COLO829 (cell line): ENCODE measurements at regions not wholly inside any gene's neighbourhood (a gene's known extent, or its start where the extent isn't known, plus 50 kb on each side); places are given as distances from the start of the nearest gene placed in this dataset.
"Not testable (repeated sequence)": the region's sequence is repeated elsewhere in the genome, so short reads cannot be mapped to it uniquely, and the experiment has no call there.

Experiments
- DNase-seq: peaks from one replicate; pipeline ENCODE4 v3.0.0; 2012; ENCODE audit warnings: low spot score

- no peak for DNase-seq
These were observed 1888.0 kb upstream of the CDH9 start for GRCh38 chr5:28926422-28926821.

DNA sequence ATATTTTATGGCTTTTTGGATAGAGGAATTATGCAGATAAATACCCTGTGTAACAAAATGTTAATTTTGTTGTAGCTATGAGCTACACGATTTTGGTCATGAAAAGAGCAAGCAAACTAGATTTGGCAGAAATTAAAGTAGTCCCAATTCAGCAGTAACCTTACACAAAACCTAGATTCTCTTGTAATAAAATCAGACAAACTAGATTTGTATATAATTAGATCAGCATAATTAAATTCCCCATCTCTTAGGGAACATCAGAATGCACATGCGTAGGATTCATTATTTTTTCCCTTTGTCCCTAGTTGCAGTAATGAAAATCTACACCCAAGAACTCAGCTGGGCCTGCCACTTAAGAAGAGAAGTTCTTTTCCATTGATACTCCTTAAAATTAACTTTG, 1879.2 kb upstream of the CDH9 start:
- DNase-seq, result no peak

DNA sequence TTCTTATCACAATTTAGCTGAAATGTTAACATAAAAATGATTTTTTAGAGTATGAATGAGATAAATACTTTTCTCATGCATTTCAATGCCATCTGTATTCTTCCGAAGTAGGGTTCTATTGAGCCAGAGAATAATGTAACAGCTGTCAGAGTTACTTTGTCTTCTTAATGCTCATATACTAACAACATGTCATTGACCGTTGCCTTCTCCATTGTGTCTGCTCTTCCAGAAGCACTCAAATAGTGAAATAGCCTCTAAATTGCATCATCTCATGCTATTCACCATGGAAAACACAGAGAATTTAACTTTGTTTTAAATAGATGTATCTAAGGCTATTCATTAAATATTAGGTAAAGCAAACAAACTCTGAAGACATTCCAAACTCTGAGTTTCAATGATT, 1875.9 kb upstream of the CDH9 start:
- DNase-seq, result no peak

- no peak for DNase-seq
These were observed 1865.3 kb upstream of the CDH9 start for GRCh38 chr5:28903643-28904042.

DNA sequence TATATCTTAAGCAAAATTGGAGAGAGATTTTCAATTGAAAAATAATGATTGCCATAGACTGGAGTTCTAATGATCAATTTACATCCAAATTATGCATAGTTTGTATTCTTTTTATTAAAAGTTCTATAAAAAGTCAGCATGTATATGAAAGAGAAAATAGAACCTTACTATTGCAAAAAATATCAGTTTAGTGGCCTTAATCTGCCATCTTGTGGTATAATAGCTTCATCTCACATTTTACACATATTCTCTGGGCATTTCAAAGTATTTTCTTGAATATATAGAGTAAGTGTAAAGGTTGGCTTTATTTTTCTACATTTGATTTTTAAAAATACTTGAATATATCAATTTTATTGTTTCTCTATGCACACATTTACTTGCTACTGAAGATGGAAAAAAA, 1858.6 kb upstream of the CDH9 start:
- DNase-seq, result no peak

DNA sequence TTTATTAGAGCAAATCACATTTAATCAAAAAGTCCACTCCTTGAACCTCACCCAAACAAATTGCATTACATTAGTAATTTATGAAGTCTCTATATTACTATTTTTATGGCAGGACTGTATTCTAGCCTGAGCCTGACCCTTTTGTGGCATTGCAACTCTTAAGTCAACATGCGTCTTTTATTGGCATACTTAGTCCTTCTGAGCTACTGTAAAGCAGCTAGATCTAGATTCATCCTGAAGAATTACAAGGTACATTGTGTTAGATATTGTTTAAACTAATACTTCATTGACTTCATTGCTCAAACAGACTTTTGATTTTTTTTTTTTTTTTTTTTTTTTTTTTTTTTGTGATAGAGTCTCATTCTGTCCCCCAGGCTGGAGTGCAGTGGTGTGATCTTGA, 1842.5 kb upstream of the CDH9 start:
- no peak for DNase-seq

DNA sequence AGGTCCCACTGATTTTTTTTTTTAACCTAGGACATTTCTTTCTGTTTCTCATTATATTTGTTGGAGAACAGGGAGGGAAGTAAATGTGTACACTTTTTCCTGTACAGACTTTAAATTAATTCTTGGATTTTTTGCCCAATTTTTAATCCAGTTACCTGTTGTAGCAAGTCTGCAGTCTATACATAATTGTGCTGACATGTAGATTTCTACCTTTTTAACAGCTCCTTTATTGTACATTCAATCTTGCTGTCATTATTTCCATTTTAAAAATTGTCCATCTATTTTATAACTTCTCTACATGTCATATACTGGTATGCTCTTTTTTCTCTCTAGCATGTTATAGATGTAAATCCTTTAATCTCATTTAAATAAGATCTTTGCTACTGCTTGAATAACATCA, 1838.7 kb upstream of the CDH9 start:
- DNase-seq, result no peak

- no peak for DNase-seq
These were observed 1825.6 kb upstream of the CDH9 start for GRCh38 chr5:28864006-28864405.

- no peak for DNase-seq
These were observed 1824.4 kb upstream of the CDH9 start for GRCh38 chr5:28862860-28863196.

GRCh38 chr5:28862137-28862859, 1823.9 kb upstream of the CDH9 start:
- no peak for DNase-seq

DNA sequence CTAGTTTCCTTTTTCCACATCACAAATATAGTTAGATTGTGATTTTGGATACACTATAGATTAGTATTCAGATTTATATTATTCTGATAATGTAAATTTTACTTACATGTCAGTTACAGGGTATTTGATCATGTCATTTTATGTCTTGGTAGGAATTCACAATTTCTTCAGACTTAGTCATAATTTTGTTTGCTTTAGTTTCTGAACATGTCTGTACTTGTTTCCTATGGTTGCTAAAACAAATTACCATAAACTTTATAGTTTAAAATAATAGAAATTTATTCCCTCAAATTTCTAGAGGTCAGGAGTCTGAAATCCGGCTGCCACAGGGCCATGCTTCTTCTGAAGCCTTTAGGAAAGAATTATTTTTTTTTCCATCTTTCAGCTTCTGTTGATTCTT, 1817.2 kb upstream of the CDH9 start:
- no peak for DNase-seq

DNA sequence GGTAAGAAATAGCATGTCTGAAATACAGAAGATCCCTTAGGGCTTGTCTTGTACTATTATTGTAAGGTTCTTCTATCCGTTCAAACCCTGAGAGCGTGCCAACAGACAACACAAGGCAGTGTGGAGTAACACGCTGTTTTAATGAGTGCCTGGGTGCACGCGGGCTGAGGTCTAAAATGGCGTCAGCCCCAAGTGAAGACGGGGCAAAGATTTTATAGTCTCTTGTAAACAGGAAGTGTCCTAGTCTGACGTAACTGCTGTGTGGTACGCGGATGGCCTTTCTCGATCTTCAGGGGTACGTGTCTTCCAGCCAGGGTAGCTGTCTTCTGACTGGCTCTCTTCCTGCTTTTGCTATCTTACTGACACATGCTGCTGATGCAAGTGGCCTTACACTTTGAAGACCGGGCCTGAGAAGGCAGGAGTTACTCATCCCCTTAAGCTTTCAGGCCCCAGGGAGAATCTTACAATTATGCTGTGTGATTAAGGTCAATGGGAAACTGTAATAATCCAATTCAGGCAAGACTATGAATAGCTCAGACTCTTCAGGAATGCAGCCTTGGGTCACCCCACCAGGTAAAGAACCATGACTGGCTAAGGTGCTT, 1812.0 kb upstream of the CDH9 start:
- no peak for DNase-seq

DNA sequence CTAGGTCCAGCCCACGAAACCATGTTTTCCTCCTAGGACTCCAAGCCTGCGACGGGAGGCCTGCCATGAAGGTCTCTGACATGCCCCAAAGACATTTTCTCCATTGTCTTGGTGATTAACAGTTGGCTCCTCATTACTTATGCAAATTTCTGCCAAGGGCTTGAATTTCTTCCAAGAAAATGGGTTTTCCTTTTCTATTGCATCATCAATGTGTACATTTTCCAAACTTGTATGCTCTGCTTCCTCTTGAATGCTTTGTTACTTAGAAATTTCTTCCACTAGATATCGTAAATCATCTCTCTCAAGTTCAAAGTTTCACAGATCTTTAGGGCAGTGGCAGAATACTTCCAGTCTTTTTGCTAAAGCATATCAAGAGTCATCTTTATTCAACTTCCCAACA, 1792.7 kb upstream of the CDH9 start:
- no peak for DNase-seq

- DNase-seq, result no peak
These were observed 1784.8 kb upstream of the CDH9 start for GRCh38 chr5:28823231-28823630.

GRCh38 chr5:28822071-28822470, 1783.7 kb upstream of the CDH9 start:
- no peak for DNase-seq

- DNase-seq, result no peak
These were observed 1772.4 kb upstream of the CDH9 start for GRCh38 chr5:28810751-28811136.

- DNase-seq, result no peak
These were observed 1771.7 kb upstream of the CDH9 start for GRCh38 chr5:28809811-28810750.

- peak; percentile 14 for DNase-seq
These were observed 1770.8 kb upstream of the CDH9 start for GRCh38 chr5:28808967-28809810.

DNA sequence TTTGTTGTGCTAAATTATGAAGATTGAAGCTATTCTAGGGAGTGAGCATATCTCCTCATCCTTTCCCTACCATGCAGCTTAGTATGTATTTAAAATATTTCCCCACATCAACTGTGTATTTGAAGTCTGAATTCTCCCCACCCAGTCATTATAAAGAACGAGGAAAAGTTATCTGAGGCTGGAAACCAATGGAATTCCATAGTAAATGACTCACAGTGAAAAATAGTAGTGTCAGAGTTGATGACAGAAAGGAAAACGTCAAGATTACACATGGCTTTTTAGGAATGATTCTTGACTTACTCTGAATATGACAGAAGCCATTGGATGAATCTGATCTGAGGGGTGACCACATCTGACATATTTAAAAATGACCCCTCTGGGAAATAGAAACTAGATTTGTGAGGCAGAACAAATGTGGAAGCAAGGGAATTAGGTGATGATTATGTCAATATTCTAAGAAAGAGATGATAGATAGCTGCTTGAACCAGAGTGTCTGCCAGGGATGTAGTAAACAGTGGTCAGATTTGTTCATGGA, 1768.9 kb upstream of the CDH9 start:
- no peak for DNase-seq

- DNase-seq, result not testable (repeated sequence)
These were observed 1760.6 kb upstream of the CDH9 start for GRCh38 chr5:28799035-28799434.

- DNase-seq, result no peak
These were observed 1750.6 kb upstream of the CDH9 start for GRCh38 chr5:28788954-28789353.
